Upper lobe of left lung (tissue), 6 donors: ENCODE measurements at regions not wholly inside any gene's neighbourhood (a gene's known extent, or its start where the extent isn't known, plus 50 kb on each side); places are given as distances from the start of the nearest gene placed in this dataset.

Experiments
- ATAC-seq, 2 donors: fragments of 200-7000 bp; cut with Tn5 transposase; one replicate each; pipeline ENCODE4 v1.9.1; 2022; ENCODE audit warnings: mild to moderate bottlenecking in 2 of 2, moderate library complexity in 2 of 2; ENCODE audit not compliant: low FRiP score in 2 of 2
- DNase-seq, 2 donors: peaks; one replicate each; pipeline ENCODE4 v3.0.0-alpha.2; 2019 to 2020
- H3K27ac ChIP-seq, 4 donors: fragments of 200-600 bp; sonication (generic); one replicate each; pipeline ENCODE4 v1.5.1; 2016 to 2019
- H3K27me3 ChIP-seq, 4 donors: fragments of 200-600 bp; sonication (generic); one replicate each; pipeline ENCODE4 v1.5.1; 2017 to 2019
- H3K36me3 ChIP-seq, 4 donors: fragments of 200-600 bp; sonication (generic); one replicate each; pipeline ENCODE4 v1.5.1; 2016 to 2019
- H3K4me1 ChIP-seq, 4 donors: fragments of 200-600 bp; sonication (generic); one replicate each; pipeline ENCODE4 v1.5.1; 2018 to 2019
- H3K4me3 ChIP-seq, 4 donors: fragments of 200-600 bp; sonication (generic); one replicate each; pipeline ENCODE4 v1.5.1; 2017 to 2019; ENCODE audit warnings: mild to moderate bottlenecking in 2 of 4, moderate library complexity in 1 of 4
- H3K9me3 ChIP-seq, 4 donors: fragments of 200-600 bp; sonication (generic); one replicate each; pipeline ENCODE4 v1.5.1; 2018 to 2019
- CTCF ChIP-seq, 6 experiments: fragments of 450-650 bp in 4 of 6; fragments of 200-600 bp in 2 of 6; sonication (generic) in 2 of 6; IDR thresholded peaks; one replicate each; pipeline ENCODE4 v1.5.1; 2016 to 2019; ENCODE audit warnings: antibody characterized with exemption in 6 of 6
- EP300 ChIP-seq, 4 donors: sonication (generic); formaldehyde crosslinking; IDR thresholded peaks; one replicate each; pipeline ENCODE4 v1.5.1; 2017; ENCODE audit warnings: antibody characterized with exemption in 4 of 4, control low read depth in 2 of 4
- POLR2A ChIP-seq, 4 donors: fragments of 450-650 bp; IDR thresholded peaks; one replicate each; pipeline ENCODE4 v1.5.1; 2016 to 2017; ENCODE audit warnings: antibody characterized with exemption in 4 of 4, mild to moderate bottlenecking in 2 of 4
- POLR2AphosphoS5 ChIP-seq, 2 donors: sonication (generic); formaldehyde crosslinking; IDR thresholded peaks; one replicate each; pipeline ENCODE4 v1.5.1; 2017; ENCODE audit warnings: antibody characterized with exemption in 2 of 2
- WGBS, 2 donors: methylation state at CpG; one replicate each; pipeline ENCODE4 v1.1.5; 2017 to 2018; 5-methylcytosine and 5-hydroxymethylcytosine counted together
- donor health status: DM: no; HTN: no; CAD: no; lungs with moderate emphysema.
- donor health status: DM: no; HTN: yes; CAD: no; lungs with severe emphysema.

- Histone ChIP-seq H3K27ac (no peak overlapping the region), H3K4me1 (peaks cover 0 to 3% (median 0%) of the 10 kb centered on the region in 4 donors), H3K9me3 (peaks cover 0 to 12% (median 4%) of the 10 kb centered on the region in 4 donors), H3K4me3 (no peak overlapping the region), H3K27me3 (no peaks in the 10 kb centered on the region), H3K36me3 (no peaks in the 10 kb centered on the region)
- WGBS, 2 donors: 89 to 94% methylated on average over 3 of the region's 3 CpGs
- DNase-seq: no peak
- TF ChIP-seq POLR2A (IDR thresholded peaks at IDR 0.05): no peak
- TF ChIP-seq EP300 (IDR thresholded peaks at IDR 0.05): no peak
- no peak for TF ChIP-seq CTCF (IDR thresholded peaks at IDR 0.05)
- TF ChIP-seq POLR2AphosphoS5 (IDR thresholded peaks at IDR 0.05): no peak
- no peak for ATAC-seq
These were observed 146.8 kb upstream of the B3GALT2 start for GRCh38 chr1:193333166-193333565.

GRCh38 chr1:193326296-193326695 lies 139.9 kb upstream of the B3GALT2 start:
- no peak for DNase-seq
- Histone ChIP-seq H3K4me1 (no peaks in the 10 kb centered on the region), H3K36me3 (no peaks in the 10 kb centered on the region), H3K9me3 (peaks cover 0 to 3% (median 0%) of the 10 kb centered on the region in 4 donors), H3K27me3 (no peaks in the 10 kb centered on the region), H3K4me3 (no peak overlapping the region), H3K27ac (no peak overlapping the region)
- no peak for ATAC-seq
- TF ChIP-seq POLR2A (IDR thresholded peaks at IDR 0.05): no peak
- TF ChIP-seq POLR2AphosphoS5 (IDR thresholded peaks at IDR 0.05): no peak
- TF ChIP-seq EP300 (IDR thresholded peaks at IDR 0.05): no peak
- no peak for TF ChIP-seq CTCF (IDR thresholded peaks at IDR 0.05)
- whole genome bisulfite sequencing, 2 donors: 89 to 95% methylated on average over 1 of the region's 1 CpG

- WGBS, 2 donors: 86 to 92% methylated on average over 4 of the region's 4 CpGs
- DNase-seq: no peak
- H3K27me3 ChIP-seq: no peaks in the 10 kb centered on the region
- no peak overlapping the region for H3K4me3 ChIP-seq
- H3K36me3 ChIP-seq: no peaks in the 10 kb centered on the region
- no peak for TF ChIP-seq POLR2A (IDR thresholded peaks at IDR 0.05)
- no peak for TF ChIP-seq POLR2AphosphoS5 (IDR thresholded peaks at IDR 0.05)
- TF ChIP-seq EP300 (IDR thresholded peaks at IDR 0.05): no peak
- no peak for TF ChIP-seq CTCF (IDR thresholded peaks at IDR 0.05)
- no peaks in the 10 kb centered on the region for H3K9me3 ChIP-seq
- no peaks in the 10 kb centered on the region for H3K4me1 ChIP-seq
- H3K27ac ChIP-seq: no peak overlapping the region
- no peak for ATAC-seq
These were observed 139.4 kb upstream of the B3GALT2 start for GRCh38 chr1:193325771-193326170.

GRCh38 chr1:193325042-193325441 lies 138.6 kb upstream of the B3GALT2 start:
- DNase-seq (no peak), ATAC-seq (no peak)
- WGBS, 2 donors: 84 to 86% methylated on average over 1 of the region's 1 CpG
- Histone ChIP-seq H3K27ac (no peak overlapping the region), H3K36me3 (no peaks in the 10 kb centered on the region), H3K4me3 (no peak overlapping the region), H3K4me1 (no peaks in the 10 kb centered on the region), H3K9me3 (no peaks in the 10 kb centered on the region), H3K27me3 (no peaks in the 10 kb centered on the region)
- no peak for TF ChIP-seq POLR2AphosphoS5 (IDR thresholded peaks at IDR 0.05)
- TF ChIP-seq CTCF (IDR thresholded peaks at IDR 0.05): no peak
- no peak for TF ChIP-seq EP300 (IDR thresholded peaks at IDR 0.05)
- TF ChIP-seq POLR2A (IDR thresholded peaks at IDR 0.05): no peak

- Histone ChIP-seq H3K27ac (no peak overlapping the region), H3K27me3 (no peaks in the 10 kb centered on the region), H3K36me3 (no peaks in the 10 kb centered on the region), H3K4me3 (no peak overlapping the region), H3K4me1 (no peaks in the 10 kb centered on the region), H3K9me3 (peaks cover 0 to 8% (median 3%) of the 10 kb centered on the region in 4 donors)
- DNase-seq (no peak), ATAC-seq (no peak)
- TF ChIP-seq POLR2A (IDR thresholded peaks at IDR 0.05) (no peak), CTCF (IDR thresholded peaks at IDR 0.05) (no peak), POLR2AphosphoS5 (IDR thresholded peaks at IDR 0.05) (no peak), EP300 (IDR thresholded peaks at IDR 0.05) (no peak)
- 63 to 64% methylated on average over 2 of the region's 2 CpGs for WGBS, 2 donors
These were observed 135.8 kb upstream of the B3GALT2 start for GRCh38 chr1:193322211-193322610.
